Stromal cell of bone marrow (primary cell): ENCODE measurements at regions not wholly inside any gene's neighbourhood (a gene's known extent, or its start where the extent isn't known, plus 50 kb on each side); places are given as distances from the start of the nearest gene placed in this dataset.

Experiments
- DNase-seq: peaks from one replicate; pipeline ENCODE4 v3.0.0-alpha.2; 2012; ENCODE audit warnings: low read depth

DNA sequence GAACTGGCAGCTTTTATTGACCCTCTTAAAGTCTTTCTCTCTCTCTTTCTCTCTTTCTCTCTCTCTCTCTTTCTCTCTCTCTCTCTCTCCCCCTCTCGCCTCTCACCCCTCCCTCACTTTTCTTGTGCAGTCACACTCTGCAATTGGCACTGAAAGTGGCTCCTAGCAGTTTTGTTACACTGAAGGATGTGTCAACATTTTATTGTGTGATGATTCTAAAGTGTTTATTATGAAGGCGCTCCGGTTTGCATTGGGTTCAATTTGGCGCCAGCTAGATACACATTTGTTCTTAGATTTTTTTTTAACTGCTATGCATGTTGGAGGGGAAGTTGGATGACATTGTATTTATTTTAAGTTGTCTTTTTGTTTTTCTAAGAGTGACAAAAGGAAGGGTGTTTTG lies 64.0 kb upstream of the CHRM3 start:
- no peak for DNase-seq

DNA sequence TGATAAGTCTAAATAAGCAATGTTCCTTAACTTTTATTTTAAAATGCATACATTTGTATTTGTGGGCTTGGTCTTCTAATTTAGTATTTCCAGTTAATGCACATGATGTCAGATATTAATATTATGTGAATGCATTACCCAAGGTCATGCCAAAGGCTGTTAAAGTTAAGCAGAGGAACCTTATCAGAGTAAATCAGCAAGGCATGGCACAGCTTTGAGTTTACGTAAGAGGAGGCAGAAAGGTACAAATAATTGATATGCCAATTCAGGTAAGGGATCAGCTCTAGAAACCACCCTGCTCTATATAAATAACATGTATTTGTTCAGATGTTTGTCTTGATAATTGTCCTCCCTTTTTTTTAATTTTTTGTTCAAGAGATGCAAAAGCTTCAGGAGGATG lies 64.5 kb upstream of the CHRM3 start:
- no peak for DNase-seq

- no peak for DNase-seq
These were observed 68.4 kb upstream of the CHRM3 start for GRCh38 chr1:239317948-239318347.

GRCh38 chr1:239315631-239316217 lies 70.6 kb upstream of the CHRM3 start:
- DNase-seq, result no peak

DNA sequence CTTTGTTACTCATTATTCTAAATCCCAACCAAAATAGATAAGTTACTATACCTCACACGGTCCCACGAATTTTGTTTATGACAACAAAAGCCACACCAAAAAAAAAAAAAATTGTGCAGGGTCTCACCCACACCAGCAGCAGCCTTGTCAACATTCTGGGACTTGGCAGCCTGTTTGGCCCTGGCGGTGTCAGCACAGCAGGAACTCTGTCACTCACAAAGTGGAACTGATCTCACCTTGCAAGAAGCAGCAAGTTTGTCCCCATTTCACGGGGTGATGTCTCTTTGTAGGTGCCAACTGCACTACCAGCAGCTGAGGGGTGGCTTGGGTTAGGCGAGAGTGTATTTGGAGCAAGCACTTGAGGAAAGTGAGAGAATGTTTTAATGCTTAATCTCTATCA lies 75.0 kb upstream of the CHRM3 start:
- DNase-seq, result no peak

DNA sequence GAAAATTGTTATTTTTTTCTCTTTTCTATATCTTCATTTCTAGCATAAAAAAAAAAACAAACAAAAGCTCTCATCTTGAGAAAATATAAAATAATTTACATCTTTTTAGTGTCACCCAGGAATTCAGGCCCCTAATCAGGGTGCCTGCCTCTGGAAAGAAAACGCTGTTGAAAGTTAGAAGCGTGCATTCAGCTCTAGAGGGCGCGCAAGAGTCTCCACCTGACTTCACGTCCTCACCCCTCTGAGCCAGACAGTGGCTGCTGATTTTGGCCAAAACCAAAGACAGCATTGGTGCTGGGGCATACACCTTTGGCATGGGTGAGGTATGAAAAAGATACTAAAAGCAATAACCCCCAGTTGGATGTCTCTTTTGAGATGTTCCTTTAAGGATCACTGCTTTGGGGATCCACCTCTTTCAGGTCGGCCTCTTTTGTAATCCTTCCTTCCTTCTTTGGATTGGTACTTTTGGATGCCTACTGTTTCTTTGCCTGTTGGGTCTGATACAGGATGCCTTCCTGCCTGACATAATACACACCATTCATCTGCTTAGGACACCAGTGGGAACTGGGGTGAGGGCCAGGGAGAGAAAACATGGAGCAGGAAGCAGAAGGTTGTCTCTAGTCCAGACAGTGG lies 77.6 kb upstream of the CHRM3 start:
- DNase-seq, result no peak

DNA sequence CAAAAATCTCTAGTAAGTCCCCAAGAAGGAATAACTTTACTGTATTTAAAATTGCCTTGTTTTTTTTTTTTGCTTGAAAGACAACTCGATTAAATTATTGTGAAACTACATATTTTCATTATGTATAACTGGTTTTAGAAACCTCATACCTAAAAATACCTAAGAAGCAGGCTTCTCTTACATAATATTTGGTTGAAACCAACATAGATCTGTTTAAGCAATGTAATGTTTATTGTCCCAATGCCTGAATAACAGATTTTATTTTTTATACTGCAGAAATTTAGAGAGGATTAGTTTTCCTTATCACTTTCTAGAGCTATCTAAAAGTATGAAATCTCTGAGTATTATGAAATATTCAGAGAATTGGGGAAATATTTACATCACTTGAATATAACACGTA lies 78.5 kb upstream of the CHRM3 start:
- DNase-seq, result no peak

GRCh38 chr1:239306426-239306825 lies 79.9 kb upstream of the CHRM3 start:
- DNase-seq, result no peak

GRCh38 chr1:239303289-239303688 lies 83.1 kb upstream of the CHRM3 start:
- DNase-seq, result no peak

GRCh38 chr1:239302696-239303095 lies 83.7 kb upstream of the CHRM3 start:
- no peak for DNase-seq

GRCh38 chr1:239301251-239301650 lies 85.1 kb upstream of the CHRM3 start:
- DNase-seq, result no peak

GRCh38 chr1:239297910-239298309 lies 88.5 kb upstream of the CHRM3 start:
- no peak for DNase-seq

GRCh38 chr1:239293350-239294110 lies 92.8 kb upstream of the CHRM3 start:
- DNase-seq, result no peak

- no peak for DNase-seq
These were observed 97.4 kb upstream of the CHRM3 start for GRCh38 chr1:239288820-239289554.

DNA sequence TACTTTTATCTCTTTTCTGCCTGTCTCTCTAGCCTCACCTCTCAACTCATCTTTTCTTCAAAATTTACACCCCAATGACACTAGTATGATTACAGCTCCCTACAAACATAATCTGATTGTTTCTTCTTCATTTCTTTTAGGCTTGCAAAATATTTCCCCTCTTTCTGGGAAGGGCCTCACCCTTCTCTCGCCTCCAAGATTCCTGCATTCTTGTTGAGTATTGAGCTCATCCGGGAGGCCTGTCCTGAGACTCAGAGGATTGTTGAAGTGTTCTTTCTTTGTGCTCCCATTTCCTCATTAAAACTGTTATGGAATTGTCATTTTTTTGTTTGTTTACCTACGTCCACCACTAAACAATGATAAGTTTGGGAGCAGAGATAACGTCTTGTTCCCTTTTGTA lies 99.1 kb upstream of the CHRM3 start:
- DNase-seq, result no peak

- no peak for DNase-seq
These were observed 103.2 kb upstream of the CHRM3 start for GRCh38 chr1:239283216-239283615.

- no peak for DNase-seq
These were observed 104.0 kb upstream of the CHRM3 start for GRCh38 chr1:239282411-239282810.

GRCh38 chr1:239276051-239276450 lies 110.3 kb upstream of the CHRM3 start:
- no peak for DNase-seq

DNA sequence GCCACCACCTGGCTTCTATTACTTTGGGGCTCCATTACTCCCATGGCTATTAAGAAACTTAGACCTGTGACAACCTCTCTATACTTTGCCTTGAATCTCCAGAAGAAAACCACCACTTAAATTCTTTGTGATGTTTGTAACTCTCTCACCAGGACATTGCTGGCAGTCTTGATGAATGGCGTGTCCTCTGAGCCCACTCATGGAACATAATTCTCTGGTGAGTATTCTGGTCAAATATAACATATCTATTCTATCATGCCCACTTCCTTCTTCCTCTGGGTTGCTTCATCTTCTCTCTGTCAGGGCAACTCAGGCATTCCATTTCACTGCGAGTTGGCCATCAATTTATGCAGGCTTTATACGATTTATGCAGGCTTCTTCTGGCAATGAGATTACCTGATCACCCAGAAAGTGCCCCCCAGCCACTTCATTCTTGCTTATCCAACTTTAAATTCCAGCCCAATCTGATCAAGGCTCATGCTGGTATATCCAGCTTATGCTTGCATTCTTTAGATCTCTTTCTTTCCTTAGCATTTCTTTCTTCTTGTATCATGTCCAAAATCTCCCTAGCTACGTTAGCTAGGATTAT lies 112.0 kb upstream of the CHRM3 start:
- no peak for DNase-seq

DNA sequence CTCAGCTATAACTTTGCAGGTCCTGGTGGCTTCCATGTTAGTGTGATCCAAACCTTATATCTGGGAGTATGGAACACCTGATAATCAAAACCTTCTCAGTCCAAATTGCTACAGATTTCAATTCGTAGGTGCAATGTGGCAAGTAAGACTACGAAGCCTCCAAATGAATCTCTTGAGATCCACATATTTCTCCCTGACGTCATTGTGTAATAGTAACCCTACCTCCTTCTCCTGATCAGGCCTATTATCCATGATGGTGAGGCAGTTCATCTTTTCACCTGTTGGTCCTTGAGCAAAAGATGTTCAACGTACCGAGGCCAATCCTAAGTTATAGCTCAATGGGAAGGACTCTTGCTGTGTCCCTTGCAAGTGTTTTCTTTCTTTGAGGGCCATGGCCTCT lies 115.9 kb upstream of the CHRM3 start:
- no peak for DNase-seq

DNA sequence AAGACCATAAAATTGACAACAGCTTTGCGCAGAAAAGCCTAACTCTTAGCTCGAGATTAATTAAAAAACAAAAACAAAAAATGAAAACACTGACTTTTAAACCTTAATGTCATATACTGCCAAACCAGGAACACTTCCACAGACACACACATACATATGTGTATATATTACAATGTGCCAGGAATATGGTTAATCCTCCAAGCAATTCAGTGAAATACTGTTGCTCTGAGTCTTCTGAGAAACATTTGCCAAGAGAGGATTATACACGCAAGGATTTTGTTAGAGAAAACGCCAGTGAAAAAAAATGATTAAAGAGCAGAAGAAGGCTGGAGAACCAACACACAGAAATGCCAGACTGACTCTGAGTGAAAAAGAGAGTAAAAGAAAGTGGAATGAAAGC lies 116.7 kb upstream of the CHRM3 start:
- no peak for DNase-seq

- DNase-seq, result no peak
These were observed 117.4 kb upstream of the CHRM3 start for GRCh38 chr1:239268941-239269340.

GRCh38 chr1:239268007-239268406 lies 118.4 kb upstream of the CHRM3 start:
- DNase-seq, result no peak
